Liver (tissue), 7 donors: ENCODE measurements at regions not wholly inside any gene's neighbourhood (a gene's known extent, or its start where the extent isn't known, plus 50 kb on each side); places are given as distances from the start of the nearest gene placed in this dataset.

Experiments used
- DNase-seq: peaks from one replicate; pipeline ENCODE4 v3.0.0-alpha.2; 2017; ENCODE audit warnings: low spot score
- H3K27ac ChIP-seq, 2 donors: one replicate each; pipeline ENCODE4 v1.7.0; 2013; ENCODE audit warnings: inconsistent platforms in 2 of 2, low read length in 2 of 2, control low read depth in 1 of 2, low read depth in 1 of 2, mild to moderate bottlenecking in 1 of 2
- H3K27me3 ChIP-seq, 4 donors: one replicate each; pipeline versions ENCODE4 v1.6.1 to v1.7.0; 2013; ENCODE audit warnings: low read length in 3 of 4, inconsistent platforms in 1 of 4, mild to moderate bottlenecking in 1 of 4, moderate library complexity in 1 of 4; ENCODE audit not compliant: control insufficient read depth in 4 of 4, insufficient read depth in 4 of 4
- H3K36me3 ChIP-seq, 4 donors: one replicate each; pipeline versions ENCODE4 v1.6.1 to v1.7.0; 2013; ENCODE audit warnings: low read length in 3 of 4, mild to moderate bottlenecking in 3 of 4, low read depth in 1 of 4, moderate library complexity in 1 of 4; ENCODE audit not compliant: control insufficient read depth in 4 of 4, insufficient read depth in 3 of 4
- H3K4me1 ChIP-seq, 4 donors: one replicate each; pipeline versions ENCODE4 v1.6.1 to v1.7.0; 2013; ENCODE audit warnings: low read length in 3 of 4, mild to moderate bottlenecking in 3 of 4, moderate library complexity in 1 of 4; ENCODE audit not compliant: control insufficient read depth in 4 of 4, insufficient read depth in 4 of 4
- H3K4me3 ChIP-seq, 3 donors: one replicate each; pipeline versions ENCODE4 v1.6.1 to v1.7.0; 2013; ENCODE audit warnings: low read length in 3 of 3, control low read depth in 1 of 3, low read depth in 1 of 3, mild to moderate bottlenecking in 1 of 3
- H3K9ac ChIP-seq, 2 donors: one replicate each; pipeline ENCODE4 v1.7.0; 2013; ENCODE audit warnings: low read length in 2 of 2, mild to moderate bottlenecking in 2 of 2, moderate library complexity in 2 of 2, control low read depth in 1 of 2, low read depth in 1 of 2
- H3K9me3 ChIP-seq, 4 donors: one replicate each; pipeline versions ENCODE4 v1.6.1 to v1.7.0; 2013; ENCODE audit warnings: low read length in 3 of 4; ENCODE audit not compliant: control insufficient read depth in 4 of 4
- EGR1 ChIP-seq, 2 donors: IDR thresholded peaks; 2 replicates each; pipeline ENCODE4 v1.6.1; 2016 to 2018; ENCODE audit warnings: antibody characterized with exemption in 2 of 2, low read depth in 2 of 2
- FOXA1 ChIP-seq: IDR thresholded peaks from 2 replicates; pipeline ENCODE4 v1.6.1; 2016; ENCODE audit warnings: antibody characterized with exemption
- FOXA2 ChIP-seq: IDR thresholded peaks from 2 replicates; pipeline ENCODE4 v1.6.1; 2016; ENCODE audit warnings: antibody characterized with exemption
- GABPA ChIP-seq, 2 donors: IDR thresholded peaks in 1 of 2; conservative IDR thresholded peaks in 1 of 2; 2 replicates each; pipeline ENCODE4 v1.6.1; 2016; ENCODE audit warnings: antibody characterized with exemption in 2 of 2, mild to moderate bottlenecking in 1 of 2, moderate library complexity in 1 of 2
- HNF4A ChIP-seq, 2 donors: conservative IDR thresholded peaks; 2 replicates each; pipeline ENCODE4 v1.6.1; 2016; ENCODE audit warnings: antibody characterized with exemption in 2 of 2, mild to moderate bottlenecking in 2 of 2
- HNF4G ChIP-seq: IDR thresholded peaks from 2 replicates; pipeline ENCODE4 v1.6.1; 2016; ENCODE audit warnings: antibody characterized with exemption
- JUND ChIP-seq, 2 donors: IDR thresholded peaks; 2 replicates each; pipeline ENCODE4 v1.6.1; 2016; ENCODE audit warnings: antibody characterized with exemption in 2 of 2
- NR2F2 ChIP-seq: IDR thresholded peaks from 2 replicates; pipeline ENCODE4 v1.6.1; 2016; ENCODE audit warnings: antibody characterized with exemption
- RAD21 ChIP-seq, 2 donors: IDR thresholded peaks; 2 replicates each; pipeline ENCODE4 v1.6.1; 2016; ENCODE audit warnings: antibody characterized with exemption in 2 of 2, mild to moderate bottlenecking in 2 of 2
- RXRA ChIP-seq, 2 donors: IDR thresholded peaks; 2 replicates each; pipeline ENCODE4 v1.6.1; 2017 to 2018; ENCODE audit warnings: antibody characterized with exemption in 2 of 2, mild to moderate bottlenecking in 1 of 2
- TAF1 ChIP-seq: conservative IDR thresholded peaks from 2 replicates; pipeline ENCODE4 v1.6.1; 2016; ENCODE audit warnings: antibody characterized with exemption, mild to moderate bottlenecking
- YY1 ChIP-seq: IDR thresholded peaks from 2 replicates; pipeline ENCODE4 v1.6.1; 2016; ENCODE audit warnings: antibody characterized with exemption, mild to moderate bottlenecking
- WGBS: extraction: QIAGEN DNeasy Blood & Tissue Kit; methylation state at CpG from one replicate; pipeline ENCODE4 v1.1.7; 2013; 5-methylcytosine and 5-hydroxymethylcytosine counted together
- TF ChIP-seq, protein P1 (sequence below): IDR thresholded peaks from 2 replicates; pipeline ENCODE4 v1.6.1; 2016; ENCODE audit warnings: antibody characterized with exemption
- TF ChIP-seq, protein P2 (sequence below): IDR thresholded peaks from 2 replicates; pipeline ENCODE4 v1.6.1; 2016; ENCODE audit warnings: antibody characterized with exemption
- TF ChIP-seq, protein P3 (sequence below): IDR thresholded peaks from 2 replicates; pipeline ENCODE4 v1.6.1; 2016; ENCODE audit warnings: antibody characterized with exemption
- TF ChIP-seq, protein P4 (sequence below): IDR thresholded peaks from 2 replicates; pipeline ENCODE4 v1.6.1; 2016; ENCODE audit warnings: antibody characterized with exemption, mild to moderate bottlenecking
- donor health status: healthy.
- donor health status: healthy.
- donor health status: healthy.
- donor health status: healthy.

DNA sequence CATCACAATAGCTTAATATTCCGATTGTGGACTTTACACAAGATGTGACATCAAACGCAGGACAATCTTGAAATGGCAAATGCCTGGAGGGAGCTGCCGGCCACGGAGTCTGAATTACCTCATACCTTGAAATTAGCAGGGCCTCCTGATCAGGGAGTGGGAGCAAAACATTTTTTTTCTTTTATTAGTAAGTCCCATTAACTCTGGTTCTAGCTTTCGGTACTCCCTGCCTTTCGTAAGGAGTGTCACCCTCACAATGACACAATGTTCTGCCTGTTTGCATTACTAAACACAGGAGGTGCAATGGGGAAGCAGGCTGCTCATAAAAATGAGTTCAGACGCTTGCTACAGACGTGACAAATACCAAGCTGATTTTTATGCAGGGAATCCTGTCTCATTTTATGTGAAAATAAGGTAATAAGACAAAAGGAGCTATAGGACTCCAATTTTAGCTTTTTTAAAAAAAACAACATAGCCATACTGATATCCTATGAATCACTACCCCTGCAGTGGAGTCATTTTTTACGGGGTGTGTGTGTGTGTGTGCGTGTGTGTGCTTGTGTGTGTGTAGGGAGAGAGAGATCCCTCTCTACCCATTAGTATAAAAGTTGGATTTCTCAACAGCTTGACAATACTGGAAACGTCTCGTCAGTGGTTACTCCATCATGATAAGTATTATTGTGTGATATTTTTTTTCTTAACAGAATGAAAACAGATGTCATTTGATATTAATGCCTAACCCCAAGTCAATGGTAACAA is 205.1 kb upstream of the RUNX1 start:
- Histone ChIP-seq H3K36me3 (no peaks in the 10 kb centered on the region), H3K4me1 (no peaks in the 10 kb centered on the region), H3K9me3 (no peaks in the 10 kb centered on the region), H3K9ac (no peak overlapping the region), H3K27me3 (peaks cover 0 to 12% (median 2%) of the 10 kb centered on the region in 4 donors), H3K27ac (no peak overlapping the region), H3K4me3 (no peak overlapping the region)
- no peak for TF ChIP-seq RXRA (IDR thresholded peaks at IDR 0.05)
- no peak for TF ChIP-seq EGR1 (IDR thresholded peaks at IDR 0.05; ENCODE audit: low read depth in 2 of 2)
- no peak for TF ChIP-seq FOXA2
- DNase-seq: no peak
- WGBS: 75% methylated on average over 12 of the region's 12 CpGs

DNA sequence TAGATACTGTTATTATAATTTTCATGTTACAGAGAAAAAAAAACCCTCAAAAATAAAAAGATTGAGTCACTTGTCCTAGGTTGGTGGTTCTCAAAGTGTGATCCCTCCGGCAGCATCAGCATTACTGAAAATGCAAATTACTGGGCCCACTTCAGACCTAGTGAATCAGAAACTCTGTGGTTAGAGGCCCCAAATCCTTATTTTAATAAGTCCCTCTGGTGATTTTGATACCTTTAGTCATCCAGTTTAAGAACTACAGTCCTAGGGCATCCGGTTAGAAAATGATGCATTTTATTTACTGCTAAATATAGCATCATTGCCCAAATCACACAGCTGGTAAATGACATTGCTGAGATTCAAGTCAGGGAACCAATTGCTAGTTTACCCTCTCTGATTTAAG is 203.7 kb upstream of the RUNX1 start:
- 84% methylated on average over 2 of the region's 2 CpGs for WGBS
- H3K9me3 ChIP-seq: no peaks in the 10 kb centered on the region

DNA sequence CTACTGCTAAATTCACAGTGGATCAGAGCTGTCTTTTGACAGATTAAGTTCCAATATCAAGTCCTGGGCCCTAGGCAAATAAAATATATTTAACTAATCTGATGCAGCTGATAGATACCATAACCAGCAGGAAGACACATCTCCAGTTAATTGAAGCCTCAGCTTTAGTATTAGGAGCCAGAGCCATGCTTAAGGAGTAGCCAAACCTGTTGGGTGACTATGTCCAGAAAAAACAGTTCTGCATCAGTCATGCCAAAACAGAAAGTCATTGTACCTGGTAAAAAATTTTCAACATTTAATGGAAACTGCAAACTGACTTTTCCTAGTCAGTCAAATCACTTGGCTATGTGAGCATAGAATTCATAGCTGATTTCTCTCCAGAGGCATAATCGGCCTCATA is 200.5 kb upstream of the RUNX1 start:
- Histone ChIP-seq H3K9me3 (no peaks in the 10 kb centered on the region), H3K27ac (no peak overlapping the region), H3K9ac (no peak overlapping the region), H3K27me3 (peaks cover 0 to under 1% (median 0%) of the 10 kb centered on the region in 4 donors), H3K36me3 (no peaks in the 10 kb centered on the region), H3K4me1 (no peaks in the 10 kb centered on the region), H3K4me3 (no peak overlapping the region)
- TF ChIP-seq YY1: no peak
- TF ChIP-seq GABPA (IDR thresholded peaks at IDR 0.05 in 1 of 2, conservative IDR thresholded peaks at IDR 0.05 in 1 of 2): no peak
- TF ChIP-seq, protein P1, sequence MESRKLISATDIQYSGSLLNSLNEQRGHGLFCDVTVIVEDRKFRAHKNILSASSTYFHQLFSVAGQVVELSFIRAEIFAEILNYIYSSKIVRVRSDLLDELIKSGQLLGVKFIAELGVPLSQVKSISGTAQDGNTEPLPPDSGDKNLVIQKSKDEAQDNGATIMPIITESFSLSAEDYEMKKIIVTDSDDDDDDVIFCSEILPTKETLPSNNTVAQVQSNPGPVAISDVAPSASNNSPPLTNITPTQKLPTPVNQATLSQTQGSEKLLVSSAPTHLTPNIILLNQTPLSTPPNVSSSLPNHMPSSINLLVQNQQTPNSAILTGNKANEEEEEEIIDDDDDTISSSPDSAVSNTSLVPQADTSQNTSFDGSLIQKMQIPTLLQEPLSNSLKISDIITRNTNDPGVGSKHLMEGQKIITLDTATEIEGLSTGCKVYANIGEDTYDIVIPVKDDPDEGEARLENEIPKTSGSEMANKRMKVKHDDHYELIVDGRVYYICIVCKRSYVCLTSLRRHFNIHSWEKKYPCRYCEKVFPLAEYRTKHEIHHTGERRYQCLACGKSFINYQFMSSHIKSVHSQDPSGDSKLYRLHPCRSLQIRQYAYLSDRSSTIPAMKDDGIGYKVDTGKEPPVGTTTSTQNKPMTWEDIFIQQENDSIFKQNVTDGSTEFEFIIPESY: no peak
- no peak for TF ChIP-seq EGR1 (IDR thresholded peaks at IDR 0.05; ENCODE audit: low read depth in 2 of 2)
- TF ChIP-seq FOXA1: no peak
- TF ChIP-seq, protein P2, sequence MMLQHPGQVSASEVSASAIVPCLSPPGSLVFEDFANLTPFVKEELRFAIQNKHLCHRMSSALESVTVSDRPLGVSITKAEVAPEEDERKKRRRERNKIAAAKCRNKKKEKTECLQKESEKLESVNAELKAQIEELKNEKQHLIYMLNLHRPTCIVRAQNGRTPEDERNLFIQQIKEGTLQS: no peak
- TF ChIP-seq, protein P3, sequence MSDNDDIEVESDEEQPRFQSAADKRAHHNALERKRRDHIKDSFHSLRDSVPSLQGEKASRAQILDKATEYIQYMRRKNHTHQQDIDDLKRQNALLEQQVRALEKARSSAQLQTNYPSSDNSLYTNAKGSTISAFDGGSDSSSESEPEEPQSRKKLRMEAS: no peak
- TF ChIP-seq RAD21 (IDR thresholded peaks at IDR 0.05): no peak
- no peak for TF ChIP-seq HNF4G
- TF ChIP-seq TAF1: no peak
- TF ChIP-seq, protein P4, sequence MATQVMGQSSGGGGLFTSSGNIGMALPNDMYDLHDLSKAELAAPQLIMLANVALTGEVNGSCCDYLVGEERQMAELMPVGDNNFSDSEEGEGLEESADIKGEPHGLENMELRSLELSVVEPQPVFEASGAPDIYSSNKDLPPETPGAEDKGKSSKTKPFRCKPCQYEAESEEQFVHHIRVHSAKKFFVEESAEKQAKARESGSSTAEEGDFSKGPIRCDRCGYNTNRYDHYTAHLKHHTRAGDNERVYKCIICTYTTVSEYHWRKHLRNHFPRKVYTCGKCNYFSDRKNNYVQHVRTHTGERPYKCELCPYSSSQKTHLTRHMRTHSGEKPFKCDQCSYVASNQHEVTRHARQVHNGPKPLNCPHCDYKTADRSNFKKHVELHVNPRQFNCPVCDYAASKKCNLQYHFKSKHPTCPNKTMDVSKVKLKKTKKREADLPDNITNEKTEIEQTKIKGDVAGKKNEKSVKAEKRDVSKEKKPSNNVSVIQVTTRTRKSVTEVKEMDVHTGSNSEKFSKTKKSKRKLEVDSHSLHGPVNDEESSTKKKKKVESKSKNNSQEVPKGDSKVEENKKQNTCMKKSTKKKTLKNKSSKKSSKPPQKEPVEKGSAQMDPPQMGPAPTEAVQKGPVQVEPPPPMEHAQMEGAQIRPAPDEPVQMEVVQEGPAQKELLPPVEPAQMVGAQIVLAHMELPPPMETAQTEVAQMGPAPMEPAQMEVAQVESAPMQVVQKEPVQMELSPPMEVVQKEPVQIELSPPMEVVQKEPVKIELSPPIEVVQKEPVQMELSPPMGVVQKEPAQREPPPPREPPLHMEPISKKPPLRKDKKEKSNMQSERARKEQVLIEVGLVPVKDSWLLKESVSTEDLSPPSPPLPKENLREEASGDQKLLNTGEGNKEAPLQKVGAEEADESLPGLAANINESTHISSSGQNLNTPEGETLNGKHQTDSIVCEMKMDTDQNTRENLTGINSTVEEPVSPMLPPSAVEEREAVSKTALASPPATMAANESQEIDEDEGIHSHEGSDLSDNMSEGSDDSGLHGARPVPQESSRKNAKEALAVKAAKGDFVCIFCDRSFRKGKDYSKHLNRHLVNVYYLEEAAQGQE: no peak
- no peak for TF ChIP-seq RXRA (IDR thresholded peaks at IDR 0.05)
- no peak for TF ChIP-seq FOXA2
- TF ChIP-seq HNF4A (conservative IDR thresholded peaks at IDR 0.05): no peak
- 89% methylated on average over 1 of the region's 1 CpG for WGBS
- no peak for DNase-seq

More for the DNA sequence above, 203.7 kb upstream of the RUNX1 start:
- Histone ChIP-seq H3K27me3 (peaks cover 0 to 12% (median 2%) of the 10 kb centered on the region in 4 donors), H3K9ac (no peak overlapping the region), H3K4me3 (no peak overlapping the region), H3K4me1 (no peaks in the 10 kb centered on the region), H3K27ac (no peak overlapping the region), H3K36me3 (no peaks in the 10 kb centered on the region)
- no peak for TF ChIP-seq JUND (IDR thresholded peaks at IDR 0.05)
- no peak for TF ChIP-seq HNF4A (conservative IDR thresholded peaks at IDR 0.05)
- no peak for TF ChIP-seq NR2F2
- no peak for TF ChIP-seq RAD21 (IDR thresholded peaks at IDR 0.05)
- no peak for DNase-seq
